Type B pancreatic cell (in vitro differentiated cells): ENCODE measurements at regions not wholly inside any gene's neighbourhood (a gene's known extent, or its start where the extent isn't known, plus 50 kb on each side); places are given as distances from the start of the nearest gene placed in this dataset.

Experiments used
- DNase-seq: peaks from one replicate; pipeline ENCODE4 v3.0.0; 2021; ENCODE audit warnings: mixed read lengths; ENCODE audit not compliant: unreplicated experiment; ENCODE audit errors: extremely low spot score
- H3K27ac Mint-ChIP-seq: 2 replicates; pipeline ENCODE4 v1.8.0; 2021; ENCODE audit warnings: mild to moderate bottlenecking, mixed read lengths
- H3K27me3 Mint-ChIP-seq: 2 replicates; pipeline ENCODE4 v1.8.0; 2021; ENCODE audit warnings: mixed read lengths
- H3K36me3 Mint-ChIP-seq: 2 replicates; pipeline ENCODE4 v1.8.0; 2021; ENCODE audit warnings: mixed read lengths
- H3K4me1 Mint-ChIP-seq: one replicate; pipeline ENCODE4 v1.8.0; 2021; ENCODE audit warnings: mixed read lengths; ENCODE audit not compliant: unreplicated experiment
- H3K4me3 Mint-ChIP-seq: 2 replicates; pipeline ENCODE4 v1.8.0; 2021; ENCODE audit warnings: mild to moderate bottlenecking, mixed read lengths
- H3K9me3 Mint-ChIP-seq: 2 replicates; pipeline ENCODE4 v1.8.0; 2021; ENCODE audit warnings: mixed read lengths
- TF ChIP-seq, protein P1 (sequence below): fragments of 200-600 bp; sonication (generic); conservative IDR thresholded peaks from 2 replicates; pipeline ENCODE4 v1.5.0; 2021; ENCODE audit warnings: antibody characterized with exemption, mild to moderate bottlenecking

GRCh38 chr20:11843289-11843688 is 74.4 kb upstream of the BTBD3 start:
- TF ChIP-seq, protein P1, sequence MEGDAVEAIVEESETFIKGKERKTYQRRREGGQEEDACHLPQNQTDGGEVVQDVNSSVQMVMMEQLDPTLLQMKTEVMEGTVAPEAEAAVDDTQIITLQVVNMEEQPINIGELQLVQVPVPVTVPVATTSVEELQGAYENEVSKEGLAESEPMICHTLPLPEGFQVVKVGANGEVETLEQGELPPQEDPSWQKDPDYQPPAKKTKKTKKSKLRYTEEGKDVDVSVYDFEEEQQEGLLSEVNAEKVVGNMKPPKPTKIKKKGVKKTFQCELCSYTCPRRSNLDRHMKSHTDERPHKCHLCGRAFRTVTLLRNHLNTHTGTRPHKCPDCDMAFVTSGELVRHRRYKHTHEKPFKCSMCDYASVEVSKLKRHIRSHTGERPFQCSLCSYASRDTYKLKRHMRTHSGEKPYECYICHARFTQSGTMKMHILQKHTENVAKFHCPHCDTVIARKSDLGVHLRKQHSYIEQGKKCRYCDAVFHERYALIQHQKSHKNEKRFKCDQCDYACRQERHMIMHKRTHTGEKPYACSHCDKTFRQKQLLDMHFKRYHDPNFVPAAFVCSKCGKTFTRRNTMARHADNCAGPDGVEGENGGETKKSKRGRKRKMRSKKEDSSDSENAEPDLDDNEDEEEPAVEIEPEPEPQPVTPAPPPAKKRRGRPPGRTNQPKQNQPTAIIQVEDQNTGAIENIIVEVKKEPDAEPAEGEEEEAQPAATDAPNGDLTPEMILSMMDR = no peak
- no peak overlapping the region for H3K4me3 Mint-ChIP-seq
- H3K36me3 Mint-ChIP-seq = no peaks in the 10 kb centered on the region
- H3K27ac Mint-ChIP-seq = no peak overlapping the region
- no peaks in the 10 kb centered on the region for H3K27me3 Mint-ChIP-seq
- peaks cover 5% of the 10 kb centered on the region for H3K9me3 Mint-ChIP-seq
- DNase-seq = no peak
- H3K4me1 Mint-ChIP-seq = peaks cover 25% of the 10 kb centered on the region

DNA sequence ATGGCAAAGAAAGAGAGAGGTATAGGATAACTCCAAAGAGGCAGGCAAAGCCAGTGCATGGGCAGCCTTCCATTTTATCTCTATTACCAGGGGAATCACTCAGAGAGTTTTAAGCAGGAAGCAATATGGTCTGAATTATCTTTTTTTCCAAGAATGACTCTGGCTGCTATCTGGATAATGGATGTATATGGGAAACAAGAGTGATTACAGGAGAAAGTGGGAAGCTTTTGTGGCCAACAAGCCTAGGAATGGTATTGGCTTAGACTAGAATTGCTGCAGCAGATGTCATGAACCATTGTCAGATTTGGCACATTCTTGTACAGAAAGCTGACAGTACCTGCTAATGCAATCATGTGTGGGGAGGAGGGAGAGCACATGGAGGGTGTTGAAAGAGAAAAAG is 73.0 kb upstream of the BTBD3 start:
- Mint-ChIP-seq H3K4me1 (peaks cover 39% of the 10 kb centered on the region), H3K4me3 (no peak overlapping the region), H3K9me3 (peaks cover 5% of the 10 kb centered on the region), H3K27ac (no peak overlapping the region), H3K27me3 (no peaks in the 10 kb centered on the region), H3K36me3 (no peaks in the 10 kb centered on the region)
- DNase-seq = no peak
- TF ChIP-seq, protein P1 = no peak

DNA sequence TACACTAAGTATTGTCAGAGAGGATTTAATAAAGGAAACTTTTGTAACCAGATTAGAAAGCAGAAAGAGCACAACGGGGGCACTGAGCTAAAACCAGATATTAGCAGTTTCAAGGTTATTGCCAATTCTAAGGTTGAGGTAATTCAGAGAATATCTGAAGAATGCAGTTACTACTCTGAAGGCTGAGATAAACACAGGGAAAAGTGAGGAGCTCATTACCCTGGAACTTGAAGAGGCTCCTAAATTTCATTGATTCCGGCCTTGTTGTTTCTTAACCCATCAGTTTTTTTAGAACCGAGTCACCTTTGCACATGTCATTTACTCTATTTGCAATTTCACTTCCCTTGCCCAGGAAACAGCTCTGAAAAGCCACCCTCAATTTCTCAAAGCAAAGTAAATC is 72.4 kb upstream of the BTBD3 start:
- DNase-seq = no peak
- Mint-ChIP-seq H3K36me3 (no peaks in the 10 kb centered on the region), H3K27me3 (no peaks in the 10 kb centered on the region), H3K9me3 (peaks cover 5% of the 10 kb centered on the region), H3K4me1 (peaks cover 41% of the 10 kb centered on the region), H3K27ac (no peak overlapping the region), H3K4me3 (no peak overlapping the region)
- TF ChIP-seq, protein P1 = no peak

DNA sequence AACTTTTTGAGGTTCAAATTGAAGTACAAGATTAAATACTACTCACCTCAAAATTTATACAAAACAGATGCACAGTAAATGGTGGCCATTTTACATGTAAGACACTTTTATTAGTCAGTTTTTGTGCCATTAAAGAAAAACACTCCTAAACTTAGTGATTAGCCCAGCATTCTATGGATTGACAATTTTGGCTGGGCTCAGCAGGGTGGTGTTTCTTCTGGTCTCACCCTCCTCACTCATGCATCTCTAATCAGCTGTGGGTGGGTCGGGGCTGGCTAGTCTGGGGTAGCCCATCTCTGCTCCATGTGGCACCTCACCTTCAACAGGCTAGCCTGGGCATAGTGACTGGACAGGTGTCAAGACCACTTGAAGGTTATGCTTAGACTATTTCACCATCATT is 71.6 kb upstream of the BTBD3 start:
- Mint-ChIP-seq H3K9me3 (peaks cover 12% of the 10 kb centered on the region), H3K4me3 (no peak overlapping the region), H3K27ac (no peak overlapping the region), H3K27me3 (no peaks in the 10 kb centered on the region), H3K4me1 (peaks cover 43% of the 10 kb centered on the region), H3K36me3 (no peaks in the 10 kb centered on the region)
- no peak for DNase-seq
- TF ChIP-seq, protein P1 = no peak

DNA sequence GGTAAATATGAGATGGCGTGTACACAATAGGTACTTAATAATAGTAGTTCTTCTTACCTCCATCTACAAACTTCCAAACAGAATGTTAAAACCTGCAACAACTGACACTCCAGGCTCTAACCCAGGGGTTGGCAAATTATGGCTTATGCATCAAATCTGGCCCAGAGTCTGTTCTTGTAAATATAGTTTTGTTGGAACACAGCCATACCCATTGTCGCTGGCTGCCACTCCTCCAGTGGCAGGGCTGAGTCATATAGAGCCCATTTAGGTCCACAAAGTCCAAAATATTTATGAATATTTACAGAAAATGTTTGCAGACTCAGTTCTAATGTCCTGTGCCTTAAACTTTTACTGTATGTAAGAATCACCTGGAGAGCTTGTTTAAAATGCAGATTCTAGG is 69.9 kb upstream of the BTBD3 start:
- no peak for DNase-seq
- peaks cover 7% of the 10 kb centered on the region for H3K9me3 Mint-ChIP-seq
- no peaks in the 10 kb centered on the region for H3K27me3 Mint-ChIP-seq
- H3K4me1 Mint-ChIP-seq = peaks cover 46% of the 10 kb centered on the region
- TF ChIP-seq, protein P1 = no peak
- no peak overlapping the region for H3K4me3 Mint-ChIP-seq
- no peak overlapping the region for H3K27ac Mint-ChIP-seq
- no peaks in the 10 kb centered on the region for H3K36me3 Mint-ChIP-seq

DNA sequence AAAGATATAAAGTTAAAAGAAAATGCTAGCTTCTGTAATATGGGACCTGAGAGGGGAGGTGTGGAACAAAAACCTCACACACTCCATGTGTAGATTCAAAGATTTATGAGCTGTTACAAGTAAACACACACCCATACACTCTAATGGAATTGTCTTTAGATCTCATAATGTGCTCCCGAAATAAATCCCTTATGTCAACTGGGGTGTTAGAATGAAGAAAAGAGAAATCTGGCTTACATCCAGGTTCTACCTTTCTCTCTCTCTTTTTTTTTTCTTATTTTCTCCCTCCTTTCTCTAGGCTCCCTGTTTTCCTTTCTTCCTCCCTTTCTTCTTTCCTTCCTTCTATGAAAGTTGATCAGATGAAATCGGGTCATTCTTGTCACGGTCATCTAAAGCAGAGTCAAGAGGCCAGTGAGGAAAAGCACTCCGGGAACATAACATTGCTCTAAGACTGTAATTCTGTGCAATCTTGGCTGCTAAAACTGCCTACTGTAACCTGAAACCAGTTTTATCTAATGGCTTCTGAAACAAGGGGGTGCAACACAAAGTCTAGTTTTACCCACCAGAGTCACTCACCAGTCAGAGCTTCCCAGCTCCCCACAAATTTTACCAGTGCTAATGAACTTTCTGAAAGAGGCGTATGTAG is 68.3 kb upstream of the BTBD3 start:
- peak overlapping the region; percentile 16 for H3K4me3 Mint-ChIP-seq
- no peak for DNase-seq
- no peaks in the 10 kb centered on the region for H3K36me3 Mint-ChIP-seq
- H3K27me3 Mint-ChIP-seq = no peaks in the 10 kb centered on the region
- H3K4me1 Mint-ChIP-seq = peaks cover 40% of the 10 kb centered on the region
- H3K27ac Mint-ChIP-seq = peak overlapping the region; percentile 3
- TF ChIP-seq, protein P1 = no peak
- H3K9me3 Mint-ChIP-seq = peaks cover 7% of the 10 kb centered on the region
